ENCODE measurements at regions not wholly inside any gene's neighbourhood (a gene's known extent, or its start where the extent isn't known, plus 50 kb on each side); places are given as distances from the start of the nearest gene placed in this dataset.

GRCh38 chr5:110224050-110224449, 502.4 kb downstream of the TMEM232 start:
- no peak for TF ChIP-seq CTCF (IDR thresholded peaks at IDR 0.05; ENCODE audit: insufficient read depth, low read length, missing control alignments)
- ChIA-PET POLR2A (no interaction called here), CTCF (no interaction called here)
- no peak overlapping the region for H3K4me3 ChIP-seq (ENCODE audit: low read depth, low read length)
- DNase-seq (ENCODE audit: low read depth, low spot score): no peak

GRCh38 chr5:110225949-110226348, 500.5 kb downstream of the TMEM232 start:
- POLR2A ChIA-PET: no interaction called here
- CTCF ChIA-PET: interaction anchor here (1.5 kb wide), 1 partner anchor 32 kb away, joined by 3 read pairs; no protein-coding TSS in a partner anchor
- no peak for DNase-seq (ENCODE audit: low read depth, low spot score)
- no peak overlapping the region for H3K4me3 ChIP-seq (ENCODE audit: low read depth, low read length)
- TF ChIP-seq CTCF (IDR thresholded peaks at IDR 0.05; ENCODE audit: insufficient read depth, low read length, missing control alignments): no peak

- no peak overlapping the region for H3K4me3 ChIP-seq (ENCODE audit: low read depth, low read length)
- CTCF ChIA-PET: interaction anchor here (1.5 kb wide), 1 partner anchor 175 kb away, joined by 3 read pairs; no protein-coding TSS in a partner anchor
- TF ChIP-seq CTCF (IDR thresholded peaks at IDR 0.05; ENCODE audit: insufficient read depth, low read length, missing control alignments): no peak
- no peak for DNase-seq (ENCODE audit: low read depth, low spot score)
- POLR2A ChIA-PET: no interaction called here
These were observed 486.7 kb downstream of the TMEM232 start for GRCh38 chr5:110239786-110240185.

- TF ChIP-seq CTCF (IDR thresholded peaks at IDR 0.05; ENCODE audit: insufficient read depth, low read length, missing control alignments): no peak
- POLR2A ChIA-PET: no interaction called here
- CTCF ChIA-PET: interaction anchor here (1.2 kb wide), 1 partner anchor 197 kb away, joined by 3 read pairs; no protein-coding TSS in a partner anchor
- H3K4me3 ChIP-seq (ENCODE audit: low read depth, low read length): no peak overlapping the region
- DNase-seq (ENCODE audit: low read depth, low spot score): no peak
These were observed 483.5 kb downstream of the TMEM232 start for GRCh38 chr5:110242950-110243349.

GRCh38 chr5:110248921-110249320, 477.6 kb downstream of the TMEM232 start:
- CTCF ChIA-PET: no interaction called here
- POLR2A ChIA-PET: no interaction called here

GRCh38 chr5:110250355-110250754, 476.1 kb downstream of the TMEM232 start:
- DNase-seq (ENCODE audit: low read depth, low spot score): no peak
- no peak overlapping the region for H3K4me3 ChIP-seq (ENCODE audit: low read depth, low read length)
- ChIA-PET CTCF (no interaction called here), POLR2A (no interaction called here)
- no peak for TF ChIP-seq CTCF (IDR thresholded peaks at IDR 0.05; ENCODE audit: insufficient read depth, low read length, missing control alignments)

More at GRCh38 chr5:110248921-110249320, 477.6 kb downstream of the TMEM232 start:
- DNase-seq (ENCODE audit: low read depth, low spot score): no peak
- no peak overlapping the region for H3K4me3 ChIP-seq (ENCODE audit: low read depth, low read length)
- no peak for TF ChIP-seq CTCF (IDR thresholded peaks at IDR 0.05; ENCODE audit: insufficient read depth, low read length, missing control alignments)

Measured in AG04449 (cell line).